Erythroblast (primary cell): ENCODE measurements at regions not wholly inside any gene's neighbourhood (a gene's known extent, or its start where the extent isn't known, plus 50 kb on each side); places are given as distances from the start of the nearest gene placed in this dataset.

ENCODE experiments used
- GATA1 ChIP-seq: IDR thresholded peaks from 2 replicates; pipeline ENCODE4 v1.6.1; 2011; ENCODE audit warnings: low read depth, mild to moderate bottlenecking, control low read depth, low read length, moderate library complexity
- POLR2A ChIP-seq: IDR thresholded peaks from 2 replicates; pipeline ENCODE4 v1.6.1; 2011; ENCODE audit warnings: mild to moderate bottlenecking, low read length

DNA sequence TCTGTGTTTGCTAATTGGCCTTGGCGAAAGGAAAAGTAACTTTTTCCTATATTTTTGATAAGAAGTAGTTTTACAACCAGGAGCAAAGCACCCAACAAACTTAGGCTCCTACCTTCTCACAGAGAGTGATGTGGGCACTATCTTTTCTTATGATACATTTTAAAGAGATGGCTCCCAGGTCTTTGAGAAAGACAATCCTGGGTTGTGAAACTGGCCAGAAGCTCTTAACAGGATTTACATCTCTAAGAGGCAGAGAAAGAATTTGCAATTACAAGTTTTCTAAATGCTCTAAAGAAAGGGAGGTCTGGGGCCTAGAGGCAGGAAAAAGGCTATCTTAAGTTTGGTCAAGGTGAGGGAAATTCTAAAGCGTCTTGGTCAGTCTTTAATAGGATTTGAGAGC, 609.7 kb downstream of the VGLL3 start:
- no peak for TF ChIP-seq POLR2A
- TF ChIP-seq GATA1, result no peak
